ENCODE measurements at regions not wholly inside any gene's neighbourhood (a gene's known extent, or its start where the extent isn't known, plus 50 kb on each side); places are given as distances from the start of the nearest gene placed in this dataset.

DNA sequence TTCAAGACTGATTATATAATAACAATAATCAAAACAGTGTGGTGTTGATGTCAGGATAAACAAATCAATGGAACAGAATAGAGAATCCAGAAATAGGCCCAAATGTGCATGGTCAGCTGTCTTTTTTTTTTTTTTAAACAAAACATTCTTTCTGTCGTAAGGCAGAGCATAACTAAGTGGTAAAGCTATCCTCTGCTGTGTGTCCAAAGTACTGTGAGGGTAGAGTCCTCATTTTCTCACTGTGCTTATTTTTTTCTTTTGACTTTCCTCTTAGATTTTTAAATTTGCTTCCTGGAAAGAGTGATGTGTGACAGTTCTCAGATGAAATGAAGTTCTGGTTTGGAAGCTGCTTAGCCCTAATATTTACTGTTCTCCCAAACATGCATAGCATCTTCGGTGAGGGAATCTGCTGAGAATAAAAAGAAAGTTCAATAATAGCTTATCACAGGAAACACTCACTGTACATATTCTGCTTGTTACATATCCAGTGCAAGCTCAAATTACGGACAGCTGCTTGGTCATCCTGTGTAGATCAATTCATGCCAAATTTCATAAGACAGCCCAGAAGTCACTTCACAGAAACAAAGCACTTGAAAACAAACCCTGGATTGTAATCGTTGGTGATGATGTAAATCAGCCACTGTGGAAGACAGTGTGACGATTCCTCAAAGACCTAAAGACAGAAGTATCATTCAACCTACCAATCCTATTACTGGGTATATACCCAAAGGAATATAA lies 423.9 kb downstream of the NEBL start:
- in situ Hi-C loops (cut with HindIII; ENCODE audit: low pct_unique_long_range_greater_than_20kb, low sequenced_read_pairs), result no loop called here
- peak; percentile 88 for DNase-seq (ENCODE audit: low read depth, low spot score)

DNA sequence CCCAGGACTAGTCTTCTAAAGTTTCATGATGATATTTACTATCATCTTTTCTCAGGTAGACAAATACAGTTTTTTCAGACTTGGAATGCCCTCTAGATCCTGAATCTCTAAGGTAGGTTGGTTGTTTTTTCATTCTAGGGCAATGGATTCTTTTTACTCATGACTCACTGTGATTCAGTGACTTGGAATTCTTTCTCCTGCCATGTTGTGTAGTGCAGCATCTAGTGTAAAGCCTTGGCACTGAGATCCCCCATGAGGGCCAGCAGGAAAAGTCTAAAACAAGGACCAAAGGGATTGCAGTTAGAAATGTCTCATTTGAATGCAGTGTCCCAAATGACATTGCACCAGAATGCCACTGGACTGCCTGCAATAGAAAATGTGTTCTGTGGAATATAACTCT lies 430.4 kb downstream of the NEBL start:
- DNase-seq (ENCODE audit: low read depth, low spot score), result no peak
- in situ Hi-C loops (cut with HindIII; ENCODE audit: low pct_unique_long_range_greater_than_20kb, low sequenced_read_pairs), result no loop called here

DNA sequence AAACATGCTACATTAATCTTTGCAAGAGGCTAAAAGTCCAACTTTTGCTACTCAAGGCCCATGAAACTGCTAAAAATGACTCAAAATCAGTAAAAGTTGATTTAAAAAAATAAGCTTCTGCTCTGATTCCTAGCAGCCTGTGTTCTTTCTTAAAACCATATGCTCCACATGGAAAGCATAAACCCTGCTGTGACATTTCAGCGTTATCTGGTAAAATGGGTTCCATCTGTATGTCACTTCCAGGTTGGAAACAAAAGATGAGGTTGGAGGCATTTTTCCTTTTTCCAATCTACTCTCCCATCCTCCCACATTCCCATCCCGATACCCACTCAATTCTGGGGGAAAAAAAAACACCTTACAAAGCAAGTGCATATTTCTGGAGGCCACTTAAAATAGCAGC lies 439.5 kb downstream of the NEBL start:
- in situ Hi-C loops (cut with HindIII; ENCODE audit: low pct_unique_long_range_greater_than_20kb, low sequenced_read_pairs), result no loop called here
- no peak for DNase-seq (ENCODE audit: low read depth, low spot score)

DNA sequence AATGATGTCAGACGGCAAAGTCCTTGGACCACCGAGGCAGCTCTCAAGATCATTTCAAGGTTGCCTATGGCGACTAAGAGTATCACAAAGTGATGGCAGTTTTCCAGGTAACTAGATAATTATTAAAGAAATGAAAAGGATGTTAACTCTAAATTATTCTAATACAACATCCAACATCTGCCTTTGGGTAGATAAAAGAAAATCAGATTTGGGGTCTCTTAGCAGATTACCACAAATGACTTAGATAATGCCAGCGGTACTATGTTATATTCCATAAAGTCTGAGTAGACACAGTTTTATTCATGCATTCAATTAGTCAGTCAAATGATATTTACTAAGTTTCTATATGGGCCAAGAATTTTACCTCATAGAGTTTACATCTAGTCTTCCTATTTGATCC lies 441.3 kb downstream of the NEBL start:
- in situ Hi-C loops (cut with HindIII; ENCODE audit: low pct_unique_long_range_greater_than_20kb, low sequenced_read_pairs), result no loop called here
- no peak for DNase-seq (ENCODE audit: low read depth, low spot score)

DNA sequence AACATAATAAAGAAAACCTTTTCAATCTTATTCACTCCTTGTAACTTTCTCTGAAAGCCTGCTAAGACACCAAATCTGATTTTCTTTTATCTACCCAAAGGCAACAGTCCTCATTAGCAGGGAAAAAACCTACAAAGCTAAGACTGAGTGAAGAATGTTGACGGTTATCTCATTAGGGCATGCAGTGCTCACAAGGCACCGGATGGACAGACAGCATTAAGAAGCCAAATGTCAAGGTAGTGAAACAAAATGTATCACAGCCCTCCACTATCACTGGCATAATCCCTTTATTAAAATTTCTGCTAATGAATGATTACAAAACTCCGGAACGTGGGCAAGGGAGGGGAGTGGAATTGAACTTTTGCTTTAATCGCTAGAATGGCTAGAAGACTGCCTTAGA lies 442.8 kb downstream of the NEBL start:
- DNase-seq (ENCODE audit: low read depth, low spot score), result no peak
- in situ Hi-C loops (cut with HindIII; ENCODE audit: low pct_unique_long_range_greater_than_20kb, low sequenced_read_pairs), result no loop called here

DNA sequence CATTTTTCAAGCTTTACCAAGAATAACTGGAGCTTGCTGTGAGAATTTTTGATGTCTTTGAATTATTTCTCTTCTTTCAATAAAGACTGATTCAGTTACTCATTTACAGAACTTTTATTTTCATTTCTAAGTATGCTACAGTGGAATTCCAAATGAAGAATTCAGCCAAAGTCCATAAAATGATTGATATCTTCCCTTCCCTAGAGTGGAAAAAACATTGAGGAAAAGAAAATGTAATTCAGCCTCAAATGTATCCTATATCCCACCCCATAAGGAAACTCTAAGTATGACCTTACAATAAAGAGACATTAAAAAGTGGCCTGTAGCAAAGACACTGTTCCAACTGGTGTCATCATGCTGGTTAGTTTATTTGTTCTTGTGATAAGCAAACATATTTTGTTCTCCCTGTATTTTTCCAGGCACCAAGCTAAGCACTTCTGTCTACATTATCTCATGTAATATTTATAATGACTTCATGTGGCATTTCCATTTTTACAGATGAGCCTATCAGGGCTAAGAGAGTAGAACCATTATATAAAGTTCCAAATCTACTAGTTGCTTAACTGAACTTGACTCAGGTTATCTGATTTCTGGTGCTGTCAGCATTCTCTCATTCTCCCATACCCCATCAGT lies 450.4 kb downstream of the NEBL start:
- in situ Hi-C loops (cut with HindIII; ENCODE audit: low pct_unique_long_range_greater_than_20kb, low sequenced_read_pairs), result no loop called here
- DNase-seq (ENCODE audit: low read depth, low spot score), result no peak

DNA sequence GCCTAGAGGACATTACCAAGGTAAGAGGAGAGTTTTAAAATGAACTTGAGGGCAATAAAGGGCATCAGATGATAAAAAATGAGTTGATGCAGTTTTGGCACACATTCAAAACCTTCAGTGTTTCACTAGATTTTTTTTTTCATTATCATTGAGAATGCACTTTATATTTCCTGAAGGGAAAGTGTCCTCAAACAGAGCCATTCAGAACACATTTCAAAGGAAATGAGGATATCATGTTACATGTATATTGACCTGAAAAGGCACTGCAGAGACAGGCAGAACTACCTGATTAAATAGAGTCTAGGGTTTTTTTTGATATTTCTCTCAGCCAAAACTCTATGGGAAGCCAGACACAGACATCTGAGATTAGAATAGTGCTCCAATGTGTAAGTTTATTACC lies 454.0 kb downstream of the NEBL start:
- DNase-seq (ENCODE audit: low read depth, low spot score), result no peak
- in situ Hi-C loops (cut with HindIII; ENCODE audit: low pct_unique_long_range_greater_than_20kb, low sequenced_read_pairs), result no loop called here

DNA sequence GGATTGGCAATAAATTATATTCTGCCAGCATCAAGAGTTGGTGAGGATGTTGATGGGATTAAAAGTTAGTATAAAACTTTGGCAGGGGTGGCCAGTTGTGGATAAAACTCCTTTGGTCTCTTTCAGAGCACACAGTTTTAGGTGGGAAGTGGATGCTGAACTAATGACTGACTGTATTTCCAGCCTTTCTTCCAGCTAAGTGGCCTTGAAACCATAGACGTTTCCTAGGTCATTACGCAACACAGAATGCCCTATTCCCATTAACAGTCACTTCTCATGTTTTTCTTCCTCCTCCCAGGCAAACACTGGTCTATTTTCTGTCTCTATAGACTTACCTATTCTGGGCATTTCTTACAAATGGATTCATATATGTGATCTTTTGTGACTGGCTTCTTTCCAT lies 467.4 kb downstream of the NEBL start:
- no peak for DNase-seq (ENCODE audit: low read depth, low spot score)
- in situ Hi-C loops (cut with HindIII; ENCODE audit: low pct_unique_long_range_greater_than_20kb, low sequenced_read_pairs), result no loop called here

DNA sequence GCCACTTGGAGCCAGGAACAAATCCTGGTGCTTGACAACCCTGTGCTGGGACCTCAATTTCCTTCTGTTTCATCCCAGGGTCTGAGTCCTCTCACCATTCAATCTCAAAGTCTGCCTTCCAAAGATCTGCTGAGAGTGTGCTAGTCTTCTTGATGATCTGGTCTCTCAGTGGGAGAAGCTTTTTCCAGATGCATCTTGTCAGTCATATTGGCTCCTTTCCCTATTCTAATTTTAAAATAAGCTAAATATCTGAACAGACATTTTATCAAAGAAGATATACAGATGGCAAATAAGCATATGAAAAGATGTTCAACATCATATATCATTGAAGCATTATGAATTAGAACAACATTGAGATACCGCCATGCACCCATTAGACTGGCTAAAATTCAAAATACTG lies 469.3 kb downstream of the NEBL start:
- DNase-seq (ENCODE audit: low read depth, low spot score), result no peak
- in situ Hi-C loops (cut with HindIII; ENCODE audit: low pct_unique_long_range_greater_than_20kb, low sequenced_read_pairs), result no loop called here

DNA sequence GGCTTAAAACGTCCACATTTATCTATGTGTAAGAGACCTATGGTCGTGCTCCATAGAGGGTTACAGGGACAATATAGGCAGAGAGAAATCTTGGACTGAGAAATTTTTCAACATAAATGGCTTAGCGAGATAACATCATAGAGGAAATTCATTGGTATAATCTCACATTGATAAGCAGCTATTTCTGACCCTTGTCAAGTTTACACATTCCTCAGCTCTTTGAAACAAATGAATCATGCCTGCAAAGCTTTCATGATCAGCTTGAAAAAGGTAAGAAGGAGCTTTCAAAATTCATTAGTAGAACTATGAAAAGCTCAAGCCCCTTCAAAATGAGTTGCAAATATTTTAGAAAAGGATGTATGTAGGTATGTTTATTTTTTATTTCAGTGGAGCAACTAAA lies 478.8 kb downstream of the NEBL start:
- DNase-seq (ENCODE audit: low read depth, low spot score), result no peak
- in situ Hi-C loops (cut with HindIII; ENCODE audit: low pct_unique_long_range_greater_than_20kb, low sequenced_read_pairs), result no loop called here

DNA sequence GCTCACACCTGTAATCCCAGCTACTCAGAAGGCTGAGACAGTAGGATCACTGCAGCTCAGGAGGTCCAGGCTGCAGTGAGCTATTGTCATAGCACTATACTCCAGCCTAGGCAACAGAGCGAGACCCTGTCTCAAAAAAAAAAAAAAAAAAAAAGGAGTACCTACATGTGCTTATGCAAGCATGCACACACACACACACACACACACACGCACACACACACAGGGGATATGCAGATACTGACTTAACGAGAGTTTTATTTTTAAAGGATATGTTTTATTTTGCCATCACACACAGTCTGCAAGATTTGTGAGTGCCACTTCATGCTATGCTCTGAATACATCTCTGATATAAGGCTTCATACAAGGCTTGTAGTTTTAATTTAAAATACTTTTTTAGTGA lies 479.3 kb downstream of the NEBL start:
- in situ Hi-C loops (cut with HindIII; ENCODE audit: low pct_unique_long_range_greater_than_20kb, low sequenced_read_pairs), result no loop called here
- no peak for DNase-seq (ENCODE audit: low read depth, low spot score)

DNA sequence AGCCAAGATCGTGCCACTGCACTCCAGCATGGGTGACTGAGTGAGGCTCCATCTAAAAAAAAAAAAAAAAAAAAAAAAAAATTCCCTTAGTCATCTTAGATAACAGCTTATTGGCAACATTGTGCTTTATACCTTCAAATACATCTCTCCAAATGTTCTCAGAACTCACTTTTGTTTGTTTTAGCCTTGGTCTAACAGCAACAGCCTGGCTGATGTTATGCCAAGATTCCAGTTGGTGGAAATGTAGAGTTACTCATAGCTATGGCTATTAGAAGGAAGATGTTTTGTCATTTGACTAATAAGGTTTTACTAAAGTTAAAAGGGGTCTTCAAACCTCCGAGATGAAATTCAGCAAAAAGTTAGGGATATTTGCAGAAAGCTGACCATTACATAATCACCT lies 481.4 kb downstream of the NEBL start:
- DNase-seq (ENCODE audit: low read depth, low spot score), result no peak
- in situ Hi-C loops (cut with HindIII; ENCODE audit: low pct_unique_long_range_greater_than_20kb, low sequenced_read_pairs), result no loop called here

DNA sequence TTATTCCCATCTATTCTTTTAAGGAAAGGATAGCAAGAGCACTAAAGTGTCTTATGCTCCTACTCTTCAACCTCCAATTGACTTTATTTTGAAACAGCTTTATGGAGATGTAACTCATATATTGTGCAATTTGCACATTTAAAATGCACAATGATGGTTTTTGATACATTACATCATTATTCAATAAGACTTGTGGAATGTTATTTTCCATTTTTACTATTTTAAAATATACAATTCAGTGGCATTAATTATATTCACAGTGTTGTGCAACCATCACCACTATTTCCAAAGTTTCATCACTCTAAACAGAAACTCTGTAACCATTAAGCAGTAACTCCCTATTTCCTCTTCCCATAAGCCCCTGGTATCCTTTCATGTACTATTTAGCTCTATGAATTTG lies 489.8 kb downstream of the NEBL start:
- DNase-seq (ENCODE audit: low read depth, low spot score), result no peak
- in situ Hi-C loops (cut with HindIII; ENCODE audit: low pct_unique_long_range_greater_than_20kb, low sequenced_read_pairs), result no loop called here

DNA sequence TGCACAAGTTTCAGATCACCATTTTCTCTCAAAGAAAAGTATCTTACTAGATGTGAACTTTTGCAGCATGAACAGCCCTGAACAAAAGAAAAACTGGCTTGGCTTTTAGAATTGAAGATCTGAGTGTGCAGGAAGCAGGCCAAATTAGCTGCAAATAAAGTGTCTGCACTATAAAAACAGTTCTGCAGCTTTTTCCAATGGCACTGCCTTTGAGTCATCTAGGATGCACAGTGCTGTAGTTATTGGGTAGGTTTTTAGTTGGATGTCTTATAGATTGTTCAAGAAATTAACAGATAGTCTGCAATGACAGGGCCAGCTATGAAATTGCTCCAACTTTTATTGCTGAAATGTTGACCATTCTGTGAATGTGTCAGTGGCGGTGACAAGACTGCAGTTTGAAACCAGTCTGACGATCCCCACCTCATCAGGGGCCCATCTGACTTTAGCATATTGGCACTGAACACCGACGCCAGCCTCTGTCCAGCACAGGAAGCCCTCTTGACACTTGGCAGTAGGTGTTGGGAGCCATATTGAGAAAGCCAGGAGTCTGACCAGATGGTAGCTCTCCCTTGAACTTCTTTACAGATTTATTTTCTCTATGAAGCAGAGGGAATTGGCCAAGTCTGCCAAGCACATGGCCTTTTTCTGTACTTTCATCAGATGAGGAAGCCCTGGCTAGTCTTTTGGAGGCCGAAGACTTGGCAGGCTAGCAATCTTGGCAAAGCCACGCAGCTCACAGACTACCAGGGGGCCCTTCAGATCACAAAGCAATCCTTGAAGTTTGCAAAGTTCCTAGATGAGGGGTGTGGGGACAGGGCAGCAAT lies 490.6 kb downstream of the NEBL start:
- no peak for DNase-seq (ENCODE audit: low read depth, low spot score)
- in situ Hi-C loops (cut with HindIII; ENCODE audit: low pct_unique_long_range_greater_than_20kb, low sequenced_read_pairs), result no loop called here

DNA sequence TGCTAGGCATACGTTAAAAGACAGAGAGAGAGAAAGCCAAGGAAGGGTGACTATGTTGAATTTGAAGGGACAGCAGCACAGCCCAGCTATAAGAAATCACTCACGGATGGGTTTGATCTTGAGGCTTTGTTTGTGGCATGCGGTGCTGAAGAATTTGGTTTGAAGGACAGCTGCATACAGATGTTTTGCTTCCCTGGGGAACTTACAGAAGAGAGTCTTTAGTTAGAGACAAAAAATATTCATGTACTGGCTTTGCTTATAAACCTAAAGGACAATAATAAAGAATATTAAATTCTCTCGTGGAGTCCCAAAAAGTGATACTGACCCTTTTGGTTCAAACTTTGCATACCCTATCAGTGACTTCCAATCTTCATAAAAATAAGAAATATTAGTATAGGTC lies 491.4 kb downstream of the NEBL start:
- in situ Hi-C loops (cut with HindIII; ENCODE audit: low pct_unique_long_range_greater_than_20kb, low sequenced_read_pairs), result no loop called here
- no peak for DNase-seq (ENCODE audit: low read depth, low spot score)

DNA sequence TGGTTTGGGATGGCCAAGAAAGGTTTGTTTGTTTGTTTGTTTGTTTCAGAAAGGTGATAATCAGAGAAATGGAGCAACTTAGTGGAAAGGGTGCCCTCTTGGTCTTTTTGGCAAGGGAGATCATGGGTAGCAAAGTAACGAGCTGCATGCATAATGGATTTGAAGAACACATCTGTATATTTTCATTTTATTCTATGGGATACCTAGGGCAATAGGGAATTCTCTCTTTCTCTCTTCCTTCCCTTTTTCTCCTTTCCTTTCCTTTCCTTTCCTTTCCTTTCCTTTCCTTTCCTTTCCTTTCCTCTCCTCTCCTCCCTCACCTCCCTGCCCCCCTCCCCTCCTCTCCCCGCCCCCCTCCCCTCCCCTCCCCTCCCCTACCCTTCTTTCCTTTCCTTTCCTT lies 492.1 kb downstream of the NEBL start:
- in situ Hi-C loops (cut with HindIII; ENCODE audit: low pct_unique_long_range_greater_than_20kb, low sequenced_read_pairs), result no loop called here
- no peak for DNase-seq (ENCODE audit: low read depth, low spot score)

DNA sequence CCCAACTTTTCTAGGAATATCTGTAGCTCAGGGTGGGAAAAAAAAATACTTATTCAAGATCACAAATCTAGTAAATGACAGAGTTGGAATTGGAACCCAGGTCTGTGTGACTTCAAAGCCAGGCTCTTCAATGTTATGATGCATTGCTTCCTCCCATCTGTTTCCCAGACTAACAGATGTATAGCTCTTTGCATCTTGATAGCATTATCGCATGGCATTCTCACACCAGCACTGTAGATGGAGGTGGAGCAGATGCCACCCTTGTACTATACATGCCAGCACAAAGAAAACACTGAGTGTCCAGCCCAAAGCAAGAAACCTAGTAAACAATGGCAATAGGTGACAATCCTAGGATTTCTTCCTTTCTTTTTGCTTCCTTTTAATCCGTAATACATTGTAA lies 497.3 kb downstream of the NEBL start:
- DNase-seq (ENCODE audit: low read depth, low spot score), result no peak
- in situ Hi-C loops (cut with HindIII; ENCODE audit: low pct_unique_long_range_greater_than_20kb, low sequenced_read_pairs), result no loop called here

DNA sequence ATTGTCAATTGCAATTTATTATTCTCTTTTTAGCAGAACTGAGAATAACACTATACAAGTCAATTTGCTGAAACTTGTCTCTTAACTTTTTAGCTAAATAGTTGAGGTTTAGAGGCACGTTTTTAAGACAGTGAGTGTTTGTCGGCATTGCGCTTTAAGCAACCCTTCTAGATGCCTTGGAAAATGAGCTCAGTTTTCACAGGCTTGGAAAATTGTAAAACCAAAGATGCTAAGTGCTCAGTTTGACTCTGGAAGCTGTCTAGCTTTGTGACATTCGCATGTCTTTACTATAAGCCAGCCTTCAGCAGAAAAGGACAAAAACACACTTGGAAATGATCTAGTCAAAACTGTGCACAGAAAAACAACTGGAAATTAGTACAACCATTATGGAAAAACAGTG lies 500.4 kb downstream of the NEBL start:
- in situ Hi-C loops (cut with HindIII; ENCODE audit: low pct_unique_long_range_greater_than_20kb, low sequenced_read_pairs), result no loop called here
- no peak for DNase-seq (ENCODE audit: low read depth, low spot score)

DNA sequence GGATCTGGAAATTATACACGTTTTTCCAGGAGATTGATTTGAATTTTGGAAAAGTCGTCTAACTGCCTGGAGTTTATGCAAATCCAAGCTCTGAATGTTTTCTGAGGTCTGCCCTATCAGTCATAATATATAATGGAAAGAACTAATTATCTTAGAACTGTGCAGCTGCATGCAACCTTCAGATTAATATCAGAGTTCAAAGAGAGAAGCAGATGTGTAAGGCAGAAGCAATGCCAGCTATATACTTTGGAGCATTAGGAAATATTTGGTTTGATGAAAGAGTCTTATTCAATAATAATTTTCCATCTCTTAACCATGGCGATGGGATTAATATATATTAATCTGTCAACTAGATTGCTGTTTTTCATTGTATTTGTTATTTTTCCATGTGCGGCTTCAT lies 500.9 kb downstream of the NEBL start:
- in situ Hi-C loops (cut with HindIII; ENCODE audit: low pct_unique_long_range_greater_than_20kb, low sequenced_read_pairs), result no loop called here

More for the DNA sequence above, 500.9 kb downstream of the NEBL start:
- no peak for DNase-seq (ENCODE audit: low read depth, low spot score)

Data from SK-MEL-5 (cell line).